Activated T-cell treated with anti-CD3 and anti-CD28 coated beads for 24 hours (primary cell): ENCODE measurements at regions not wholly inside any gene's neighbourhood (a gene's known extent, or its start where the extent isn't known, plus 50 kb on each side); places are given as distances from the start of the nearest gene placed in this dataset.
A peak's percentile ranks its signal among the peaks of the same experiment; 100 is the strongest.
"Not testable (repeated sequence)": the region's sequence is repeated elsewhere in the genome, so short reads cannot be mapped to it uniquely, and the experiment has no call there.

ENCODE experiments used
- DNase-seq: peaks from one replicate; pipeline ENCODE4 v3.0.0-alpha.2; 2020; ENCODE audit warnings: low read depth

DNA sequence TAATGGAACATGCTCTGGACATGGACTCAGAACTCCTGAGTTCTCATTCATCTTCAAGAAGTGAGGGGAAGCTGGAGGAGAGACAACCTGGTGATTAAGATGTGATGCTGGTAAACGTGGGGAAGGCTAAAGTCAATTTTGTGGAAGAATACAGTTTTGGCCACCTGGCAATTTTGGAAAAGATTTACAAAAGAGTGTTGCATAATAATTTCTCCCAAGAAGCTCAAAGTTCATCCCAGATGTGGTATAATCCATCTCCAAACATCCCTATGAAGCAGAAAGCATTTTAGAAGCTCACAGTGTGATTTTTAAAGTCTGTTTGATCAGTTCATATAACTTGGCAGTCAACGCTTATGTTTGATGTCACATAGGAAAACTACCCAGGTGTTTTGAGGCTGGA is 208.7 kb downstream of the LMX1A start:
- DNase-seq = no peak

GRCh38 chr1:165144757-165145397 is 211.6 kb downstream of the LMX1A start:
- peak; percentile 16 for DNase-seq

- no peak for DNase-seq
Measured at GRCh38 chr1:165143437-165144065, 213.0 kb downstream of the LMX1A start.

- no peak for DNase-seq
Measured at GRCh38 chr1:165138960-165139359, 217.6 kb downstream of the LMX1A start.

GRCh38 chr1:165137551-165138316 is 218.8 kb downstream of the LMX1A start:
- no peak for DNase-seq

DNA sequence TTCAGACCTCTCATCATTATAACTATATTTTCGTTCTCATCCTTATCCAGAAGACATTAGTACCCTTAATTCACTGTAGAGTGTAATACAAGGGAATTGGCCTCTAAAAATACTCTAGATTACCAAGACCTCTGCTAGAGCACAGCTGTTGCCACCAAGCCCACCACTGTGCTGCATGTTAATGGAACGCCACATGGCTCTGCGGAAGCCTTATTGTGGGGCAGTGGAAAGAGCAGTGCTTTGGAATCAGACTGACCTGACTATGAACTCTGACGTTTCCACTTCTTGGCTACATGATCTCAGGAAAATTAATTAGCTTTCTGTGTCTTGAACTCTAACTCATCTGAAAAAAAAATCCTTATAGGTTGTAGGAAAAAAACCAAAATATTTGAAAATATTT is 222.1 kb downstream of the LMX1A start:
- DNase-seq = no peak

GRCh38 chr1:165129568-165130164 is 226.8 kb downstream of the LMX1A start:
- DNase-seq = no peak

- no peak for DNase-seq
Measured at GRCh38 chr1:165124772-165125171, 231.7 kb downstream of the LMX1A start.

DNA sequence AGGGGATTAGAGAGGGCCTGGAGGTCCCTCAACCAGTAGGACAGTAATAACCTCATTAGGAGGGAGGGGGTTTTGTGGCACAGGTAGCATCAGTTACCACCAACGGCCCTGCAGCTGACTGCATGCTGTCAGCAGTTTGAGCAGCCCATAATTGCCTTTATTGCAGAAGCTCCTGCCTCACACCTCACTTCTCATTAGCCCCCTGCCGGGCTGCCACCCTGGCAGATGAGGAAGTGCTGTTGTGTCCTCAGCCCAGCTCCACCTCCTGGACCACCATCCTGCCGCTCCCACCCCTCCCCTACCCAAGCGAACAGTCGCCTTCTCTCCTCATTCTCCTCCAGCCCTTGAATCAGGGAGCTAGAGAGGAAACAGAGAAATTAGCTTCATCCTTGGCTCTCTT is 237.4 kb downstream of the LMX1A start:
- DNase-seq = no peak

- DNase-seq = no peak
Measured at GRCh38 chr1:165117482-165117881, 239.0 kb downstream of the LMX1A start.

DNA sequence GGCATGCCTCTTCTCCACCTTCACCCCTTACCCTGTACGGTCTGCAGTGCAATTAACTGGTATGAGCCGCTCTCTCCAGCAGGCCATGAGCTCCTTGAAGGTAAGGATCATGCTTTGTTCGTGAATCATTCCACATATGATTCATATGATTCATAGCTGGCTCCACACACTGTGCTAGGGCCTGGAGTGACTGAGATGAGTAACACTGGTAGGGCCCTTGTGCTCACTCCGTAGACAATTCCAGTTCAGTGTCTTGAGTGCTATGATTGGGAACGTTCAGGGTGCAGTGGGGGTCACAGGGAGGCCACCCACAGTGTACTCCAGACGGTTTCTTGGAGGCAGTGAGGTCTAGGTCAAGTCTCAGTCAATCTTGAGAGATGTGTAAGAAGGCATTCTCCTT is 239.8 kb downstream of the LMX1A start:
- no peak for DNase-seq

- DNase-seq = no peak
Measured at GRCh38 chr1:165116171-165116570, 240.3 kb downstream of the LMX1A start.

- no peak for DNase-seq
Measured at GRCh38 chr1:165114889-165115285, 241.6 kb downstream of the LMX1A start.

GRCh38 chr1:165114022-165114888 is 242.3 kb downstream of the LMX1A start:
- DNase-seq = no peak

DNA sequence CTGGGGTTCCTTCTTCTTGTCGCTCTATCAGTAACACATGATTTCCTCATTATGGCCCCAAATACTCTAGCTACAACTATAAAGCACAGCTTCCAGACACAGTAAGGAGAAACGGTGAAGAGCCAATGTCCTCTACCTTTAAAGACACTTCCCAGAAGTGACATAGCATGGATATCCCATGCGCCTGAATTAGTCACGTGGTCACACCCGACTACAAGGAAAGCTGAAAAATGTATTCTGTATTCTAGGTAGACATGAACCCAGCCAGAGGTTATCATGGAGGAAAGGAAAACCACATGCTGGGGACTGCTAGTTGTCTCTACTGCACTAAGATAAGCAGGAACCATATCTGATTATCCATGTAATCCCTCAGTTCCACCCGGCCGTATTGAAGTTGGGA is 244.3 kb downstream of the LMX1A start:
- no peak for DNase-seq

- DNase-seq = no peak
Measured at GRCh38 chr1:165109013-165109412, 247.5 kb downstream of the LMX1A start.

GRCh38 chr1:165092542-165093162 is 263.9 kb downstream of the LMX1A start:
- DNase-seq = not testable (repeated sequence)

GRCh38 chr1:165080253-165080896 is 276.1 kb downstream of the LMX1A start:
- DNase-seq = no peak

DNA sequence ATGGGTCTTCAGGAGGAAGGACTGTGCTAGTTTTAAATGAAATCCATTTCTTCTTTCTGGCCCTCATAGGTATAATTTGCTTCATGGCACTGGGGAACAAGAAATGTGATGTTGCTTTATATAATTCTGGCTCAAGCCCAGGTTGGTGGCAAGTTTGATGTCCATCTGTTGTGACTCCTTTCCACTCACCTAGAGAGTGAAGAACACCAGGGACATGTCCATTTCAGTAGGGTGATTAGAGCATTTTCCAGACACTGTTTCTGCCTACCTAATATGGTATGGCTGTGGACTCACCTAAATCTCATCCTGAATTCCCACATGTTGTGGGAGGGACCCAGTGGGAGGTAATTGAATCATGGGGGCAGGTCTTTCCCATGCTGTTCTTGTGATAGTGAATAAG is 278.1 kb downstream of the LMX1A start:
- DNase-seq = no peak

DNA sequence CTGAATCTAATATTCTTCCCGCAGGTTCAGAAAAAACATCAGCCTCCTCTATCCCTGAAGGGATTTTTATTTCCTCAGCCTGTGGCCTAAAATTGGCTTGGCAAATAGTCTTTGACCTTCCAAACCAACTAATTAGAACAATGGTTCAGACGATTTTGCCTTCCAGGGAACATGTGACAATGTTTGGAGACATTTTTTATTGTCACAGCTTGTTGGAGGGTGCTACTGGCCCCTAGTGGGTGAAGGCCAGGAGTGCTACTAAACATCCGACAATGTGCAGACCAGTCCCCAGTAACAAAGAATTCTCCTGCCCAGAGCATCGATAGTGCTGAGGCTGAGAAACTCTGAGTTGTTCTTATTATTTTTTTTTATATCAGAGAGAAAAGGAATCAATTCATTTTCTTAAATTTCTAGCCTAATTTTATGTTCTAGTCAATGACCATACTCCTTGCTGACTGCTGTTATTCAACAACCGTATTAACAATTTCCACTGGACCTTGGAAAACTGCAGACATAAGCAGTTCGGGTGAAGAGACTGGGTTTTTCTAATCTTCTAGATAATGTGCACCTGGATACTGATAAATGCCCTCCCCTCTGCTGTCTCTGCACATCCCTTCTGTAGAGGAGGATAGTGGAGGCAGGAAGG is 280.7 kb downstream of the LMX1A start:
- DNase-seq = no peak
